GM19395 (cell line): ENCODE measurements at regions not wholly inside any gene's neighbourhood (a gene's known extent, or its start where the extent isn't known, plus 50 kb on each side); places are given as distances from the start of the nearest gene placed in this dataset.

Source experiments
- ATAC-seq: cut with Tn5 transposase; IDR thresholded peaks from one replicate; pipeline ENCODE4 v1.9.1; 2021; ENCODE audit warnings: mild to moderate bottlenecking, moderate library complexity; ENCODE audit not compliant: unreplicated experiment

DNA sequence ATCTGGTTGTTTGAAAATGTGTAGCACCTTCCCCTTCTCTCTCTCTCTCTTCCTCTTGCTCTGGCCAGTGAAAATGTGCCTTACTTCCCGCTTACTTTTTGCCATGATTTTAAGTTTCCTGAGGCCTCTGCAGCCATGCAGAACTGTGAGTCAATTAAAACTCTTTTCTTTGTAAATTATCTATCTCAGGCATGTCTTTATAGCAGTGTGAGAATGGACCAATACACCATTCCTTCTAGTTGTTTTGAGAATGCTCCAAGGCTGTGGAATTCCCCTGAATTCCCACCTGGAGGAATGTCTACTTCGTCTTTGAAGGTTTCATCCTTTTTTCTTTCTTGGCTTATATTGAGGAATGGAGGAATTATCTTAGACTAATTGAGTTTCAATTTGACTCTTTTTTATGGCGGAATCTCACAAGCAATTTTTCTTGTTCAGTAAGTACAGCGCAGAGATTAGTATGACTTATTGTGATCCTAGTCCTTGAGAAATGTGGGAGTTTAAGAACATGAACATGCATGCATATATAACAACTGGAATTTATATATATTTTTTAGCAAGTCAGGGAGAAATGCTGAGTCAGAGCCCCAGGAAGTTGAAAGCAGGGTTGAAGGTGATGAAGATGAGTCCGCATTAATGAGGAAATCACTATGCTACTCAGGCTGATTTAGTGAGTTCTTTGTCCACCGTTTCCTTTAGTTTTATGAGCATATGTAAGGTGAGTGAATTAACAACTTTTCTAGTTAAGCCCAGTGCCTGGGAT, 488.1 kb upstream of the ADAMTS16 start:
- ATAC-seq: no peak

GRCh38 chr5:4653475-4653874, 486.7 kb upstream of the ADAMTS16 start:
- ATAC-seq: no peak

GRCh38 chr5:4659851-4660250, 480.3 kb upstream of the ADAMTS16 start:
- no peak for ATAC-seq

GRCh38 chr5:4661326-4661725, 478.8 kb upstream of the ADAMTS16 start:
- ATAC-seq: no peak

DNA sequence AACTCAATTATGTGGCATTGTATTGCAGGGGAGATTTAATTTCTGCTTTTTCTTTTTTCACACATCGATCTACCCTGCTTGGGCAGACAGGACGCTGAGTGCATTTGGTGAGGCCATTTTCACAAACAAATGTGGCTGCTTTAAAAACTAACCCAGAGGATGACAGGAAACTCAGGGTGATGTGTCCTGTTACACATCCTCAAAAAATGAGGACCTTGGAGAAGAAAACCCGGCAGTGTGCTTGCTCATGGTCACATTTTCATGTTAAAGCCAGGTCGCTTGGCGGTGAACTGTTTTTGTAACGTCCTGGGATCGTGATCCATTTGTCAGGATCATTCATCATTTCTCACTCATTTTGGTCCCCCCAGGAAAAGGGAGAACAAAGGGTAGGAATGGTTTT, 478.3 kb upstream of the ADAMTS16 start:
- no peak for ATAC-seq

GRCh38 chr5:4662756-4663155, 477.4 kb upstream of the ADAMTS16 start:
- ATAC-seq: no peak

DNA sequence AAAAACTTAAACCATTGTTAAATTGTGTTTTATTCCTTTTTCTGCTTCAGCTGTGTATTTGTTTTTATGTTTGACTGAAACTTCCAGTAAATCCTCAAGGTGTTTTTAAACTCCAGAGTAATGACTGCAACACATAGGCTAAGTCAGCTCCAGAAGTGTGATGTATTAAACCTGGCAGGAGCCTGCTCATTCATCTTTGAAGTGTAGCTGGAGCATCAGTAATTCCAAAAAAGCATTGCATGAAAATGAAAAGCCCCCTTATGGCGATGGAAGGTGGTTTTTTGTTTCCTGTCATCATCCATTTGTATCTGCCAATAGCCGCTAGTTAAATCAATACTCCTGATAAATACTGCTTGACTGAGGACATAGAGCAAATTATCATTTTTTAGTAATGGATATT, 474.2 kb upstream of the ADAMTS16 start:
- no peak for ATAC-seq

DNA sequence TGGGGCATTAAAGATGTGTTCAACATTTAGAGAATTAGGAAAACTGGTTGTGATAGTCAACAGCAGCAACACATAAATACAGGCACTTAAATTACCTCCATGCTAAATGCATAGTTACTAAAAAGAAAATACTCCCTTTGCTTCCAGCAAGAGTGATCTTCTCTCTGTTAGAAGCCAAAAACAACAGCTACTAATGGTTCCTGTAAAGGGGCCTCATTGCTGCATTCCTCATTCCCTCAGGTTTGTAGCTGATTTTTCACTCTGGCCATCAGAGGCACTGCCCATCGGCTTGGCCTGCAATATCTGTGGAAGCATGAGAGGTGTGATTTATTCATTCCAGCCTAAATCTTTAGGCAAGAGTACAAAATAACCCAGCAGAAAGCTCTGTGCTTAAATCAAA, 466.0 kb upstream of the ADAMTS16 start:
- no peak for ATAC-seq

GRCh38 chr5:4676934-4677333, 463.2 kb upstream of the ADAMTS16 start:
- no peak for ATAC-seq

DNA sequence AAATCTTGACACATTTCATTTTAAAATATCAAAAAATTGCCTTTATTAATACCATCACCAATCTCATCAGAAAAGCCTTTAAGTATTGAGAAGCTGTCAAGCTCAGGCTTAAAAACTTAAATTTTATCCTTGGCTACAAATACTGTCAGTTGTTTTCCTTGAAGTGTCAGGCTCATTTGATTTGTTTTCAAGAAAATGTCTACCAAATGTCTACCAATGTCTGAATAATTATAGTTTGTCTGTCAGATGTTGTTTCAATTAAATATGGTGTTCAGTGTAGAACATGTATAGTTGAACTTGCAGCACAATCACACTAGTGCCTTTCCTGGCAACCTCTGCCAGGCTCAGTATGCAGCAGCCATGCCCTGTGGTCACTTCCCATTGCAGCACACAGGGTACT, 455.2 kb upstream of the ADAMTS16 start:
- no peak for ATAC-seq

GRCh38 chr5:4698596-4698995, 441.5 kb upstream of the ADAMTS16 start:
- ATAC-seq: no peak

DNA sequence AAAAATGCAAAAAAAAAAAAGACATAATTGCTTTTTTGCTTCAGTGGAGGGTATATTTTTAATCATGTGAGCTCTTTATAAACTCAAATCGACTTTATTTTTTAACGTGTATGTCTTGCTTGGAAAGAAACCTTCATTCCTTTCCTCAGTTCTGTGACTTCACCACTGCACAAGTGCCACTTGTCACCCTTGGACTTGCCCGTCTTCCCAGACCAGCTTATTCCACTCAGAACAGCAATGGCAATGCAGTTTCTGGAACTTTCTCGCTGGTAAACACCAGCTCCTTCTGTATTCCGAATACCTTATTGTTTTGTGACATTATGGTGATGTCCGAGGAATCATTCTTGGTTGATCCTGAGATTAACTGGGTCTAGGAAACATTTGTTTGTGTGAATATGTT, 440.5 kb upstream of the ADAMTS16 start:
- ATAC-seq: no peak

DNA sequence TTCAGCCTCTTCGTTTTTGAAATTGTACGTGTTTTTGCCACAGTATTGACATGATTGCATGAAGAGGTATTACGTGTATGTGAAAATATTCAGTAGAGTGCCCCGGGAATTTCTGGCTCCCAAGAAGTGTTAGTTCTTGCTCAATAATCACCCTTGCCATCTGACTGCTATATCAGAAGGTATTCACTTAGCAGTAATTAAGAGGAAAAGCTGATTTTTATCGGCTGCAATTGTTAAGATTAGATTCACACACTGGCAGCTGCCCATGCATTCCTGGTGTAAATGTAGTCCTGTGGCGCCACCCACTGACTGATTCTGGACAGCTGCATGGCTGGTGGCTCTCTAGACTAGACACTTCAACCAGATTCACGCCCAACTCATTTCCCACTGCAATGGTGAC, 440.1 kb upstream of the ADAMTS16 start:
- no peak for ATAC-seq

GRCh38 chr5:4700871-4701270, 439.3 kb upstream of the ADAMTS16 start:
- no peak for ATAC-seq

DNA sequence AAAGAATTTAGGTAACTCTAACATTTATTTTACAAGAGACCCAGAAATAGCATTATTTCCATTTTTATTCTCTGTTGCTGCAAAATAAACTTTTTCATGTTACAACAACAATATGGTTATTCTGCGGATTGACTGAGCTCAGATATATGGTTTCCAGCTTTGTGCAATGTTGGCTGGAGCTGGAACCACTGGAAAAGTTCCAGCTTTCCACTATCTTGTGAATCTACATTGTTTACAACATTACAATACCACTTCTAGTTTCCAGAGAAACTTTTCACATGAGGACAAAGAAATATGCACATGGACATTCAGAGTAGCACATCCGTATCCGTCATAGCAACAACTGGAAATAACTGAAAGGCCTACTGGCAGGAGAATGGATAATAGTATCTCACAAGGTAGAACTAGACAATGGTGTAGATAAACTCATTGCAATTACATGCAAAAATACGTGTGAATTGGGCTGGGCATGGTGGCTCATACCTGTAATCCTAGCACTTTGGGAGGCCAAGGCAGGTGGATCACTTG, 436.1 kb upstream of the ADAMTS16 start:
- no peak for ATAC-seq

- no peak for ATAC-seq
Observed at GRCh38 chr5:4704951-4705350, 435.2 kb upstream of the ADAMTS16 start.

DNA sequence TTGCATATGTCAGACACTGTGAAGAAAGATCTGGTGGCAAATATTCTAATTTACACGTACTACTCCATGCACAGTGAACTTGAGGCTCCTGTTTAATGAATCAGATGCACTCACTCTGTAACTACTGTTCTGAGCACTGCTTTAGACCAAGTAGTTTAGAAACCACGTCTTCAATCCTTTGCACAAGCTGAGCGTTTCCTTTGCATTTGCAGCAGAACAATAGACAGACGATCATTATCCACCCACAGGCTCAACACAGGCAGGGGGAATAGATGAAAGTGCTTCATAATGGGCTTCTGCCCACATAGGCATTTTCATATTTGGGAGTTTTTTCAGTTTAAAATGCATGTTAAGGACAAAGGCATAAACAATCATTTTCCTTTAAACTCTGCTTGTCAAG, 423.3 kb upstream of the ADAMTS16 start:
- ATAC-seq: no peak

DNA sequence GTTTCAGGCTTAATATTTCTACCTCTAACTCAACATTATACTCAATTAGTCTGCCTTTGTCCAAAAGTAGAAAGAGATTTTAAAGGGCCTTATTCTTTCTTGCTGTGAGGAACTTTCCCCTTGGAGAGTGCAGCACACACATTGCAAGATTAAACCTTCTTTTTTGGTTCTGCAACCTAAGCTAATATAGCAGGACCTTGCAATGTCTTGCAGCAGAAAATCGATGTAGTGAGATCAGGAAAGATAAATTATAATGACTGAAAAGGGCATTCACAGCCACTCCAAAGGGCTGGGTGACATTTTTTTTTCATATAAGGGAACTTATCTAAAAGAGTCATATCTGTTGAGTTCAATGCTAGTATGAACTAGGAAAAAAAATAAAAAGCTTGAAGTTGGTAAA, 422.7 kb upstream of the ADAMTS16 start:
- no peak for ATAC-seq

DNA sequence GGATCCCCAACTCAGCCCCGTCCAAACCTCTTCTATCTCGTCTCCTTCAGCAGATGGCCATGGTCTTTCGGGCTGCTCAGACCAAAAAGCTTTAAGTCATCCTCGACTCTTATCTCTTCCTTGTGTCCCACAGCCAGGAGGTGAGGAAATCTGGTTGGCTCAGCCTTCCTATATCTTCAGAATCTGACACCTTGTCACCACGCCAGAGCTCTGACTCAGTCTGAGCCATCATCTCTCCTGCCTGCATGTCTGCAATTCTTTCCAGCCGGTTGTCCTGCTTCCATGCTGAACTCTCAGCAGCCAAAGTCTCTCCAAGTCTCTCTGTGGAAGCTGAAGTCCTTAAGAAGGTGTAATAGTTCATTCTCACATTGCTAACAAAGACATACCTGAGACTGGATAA, 419.3 kb upstream of the ADAMTS16 start:
- ATAC-seq: no peak

DNA sequence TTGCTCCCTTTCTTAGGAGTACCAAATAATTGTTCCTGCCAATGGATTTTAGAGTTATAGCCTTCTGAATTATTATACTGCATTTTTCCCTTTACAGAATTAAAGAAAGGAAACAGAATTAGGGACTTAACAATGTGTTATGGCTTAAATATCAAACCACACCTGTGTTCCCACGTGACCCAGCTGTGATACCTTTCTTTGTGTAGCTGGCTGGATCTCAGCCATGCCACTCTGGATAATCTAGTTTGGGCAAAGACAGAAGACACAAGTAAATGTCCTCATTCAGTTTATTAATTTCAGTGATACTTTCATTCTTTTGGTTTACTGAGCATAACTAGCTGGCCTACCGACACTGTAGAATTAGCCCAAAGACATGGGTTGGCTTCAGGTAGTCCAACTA, 417.2 kb upstream of the ADAMTS16 start:
- ATAC-seq: no peak

GRCh38 chr5:4725594-4725993, 414.5 kb upstream of the ADAMTS16 start:
- no peak for ATAC-seq

GRCh38 chr5:4730279-4730678, 409.9 kb upstream of the ADAMTS16 start:
- ATAC-seq: no peak

- ATAC-seq: no peak
Observed at GRCh38 chr5:4734348-4734747, 405.8 kb upstream of the ADAMTS16 start.
